Body of pancreas (tissue), 4 donors: ENCODE measurements at regions not wholly inside any gene's neighbourhood (a gene's known extent, or its start where the extent isn't known, plus 50 kb on each side); places are given as distances from the start of the nearest gene placed in this dataset.

Source experiments
- POLR2A ChIP-seq, 3 donors: fragments of 450-650 bp; IDR thresholded peaks; one replicate each; pipeline ENCODE4 v1.6.1; 2016; ENCODE audit warnings: antibody characterized with exemption in 3 of 3, mild to moderate bottlenecking in 2 of 3
- TF ChIP-seq, protein P1 (sequence below), 7 experiments: fragments of 450-650 bp in 4 of 7; fragments of 200-600 bp in 3 of 7; sonication (generic) in 3 of 7; IDR thresholded peaks; one replicate each; pipeline ENCODE4 v1.5.1; 2016 to 2019; ENCODE audit warnings: antibody characterized with exemption in 7 of 7

GRCh38 chr2:195279840-195280427 is 377.1 kb upstream of the SLC39A10 start:
- TF ChIP-seq, protein P1, sequence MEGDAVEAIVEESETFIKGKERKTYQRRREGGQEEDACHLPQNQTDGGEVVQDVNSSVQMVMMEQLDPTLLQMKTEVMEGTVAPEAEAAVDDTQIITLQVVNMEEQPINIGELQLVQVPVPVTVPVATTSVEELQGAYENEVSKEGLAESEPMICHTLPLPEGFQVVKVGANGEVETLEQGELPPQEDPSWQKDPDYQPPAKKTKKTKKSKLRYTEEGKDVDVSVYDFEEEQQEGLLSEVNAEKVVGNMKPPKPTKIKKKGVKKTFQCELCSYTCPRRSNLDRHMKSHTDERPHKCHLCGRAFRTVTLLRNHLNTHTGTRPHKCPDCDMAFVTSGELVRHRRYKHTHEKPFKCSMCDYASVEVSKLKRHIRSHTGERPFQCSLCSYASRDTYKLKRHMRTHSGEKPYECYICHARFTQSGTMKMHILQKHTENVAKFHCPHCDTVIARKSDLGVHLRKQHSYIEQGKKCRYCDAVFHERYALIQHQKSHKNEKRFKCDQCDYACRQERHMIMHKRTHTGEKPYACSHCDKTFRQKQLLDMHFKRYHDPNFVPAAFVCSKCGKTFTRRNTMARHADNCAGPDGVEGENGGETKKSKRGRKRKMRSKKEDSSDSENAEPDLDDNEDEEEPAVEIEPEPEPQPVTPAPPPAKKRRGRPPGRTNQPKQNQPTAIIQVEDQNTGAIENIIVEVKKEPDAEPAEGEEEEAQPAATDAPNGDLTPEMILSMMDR (IDR thresholded peaks at IDR 0.05): no peak
- TF ChIP-seq POLR2A (IDR thresholded peaks at IDR 0.05): no peak
